T-cell (primary cell): ENCODE measurements at regions not wholly inside any gene's neighbourhood (a gene's known extent, or its start where the extent isn't known, plus 50 kb on each side); places are given as distances from the start of the nearest gene placed in this dataset.

Experiments used
- ATAC-seq, 4 experiments: fragments of 200-7000 bp in 3 of 4; fragments of 150-1000 bp in 1 of 4; cut with Tn5 transposase; replicated peaks in 1 of 4; 1 replicate in 3 of 4; 2 replicates in 1 of 4; pipeline ENCODE4 v1.10.0; 2021; ENCODE audit warnings: moderate library complexity in 3 of 4, mild to moderate bottlenecking in 2 of 4, moderate number of reproducible peaks in 1 of 4
- CTCF ChIA-PET, 2 donors: fragments of 300-600 bp; sonication (Branson Sonifier 250); formaldehyde crosslinking; loops; one replicate each; lab custom pipeline; 2022; ENCODE audit warnings: antibody characterized with exemption in 2 of 2; lab: Charles Lee
- POLR2A ChIA-PET, 2 donors: fragments of 300-600 bp; sonication (Branson Sonifier 250); formaldehyde crosslinking; loops; one replicate each; lab custom pipeline; 2022; ENCODE audit warnings: antibody characterized with exemption in 2 of 2; lab: Charles Lee
- DNase-seq, 35 experiments: peaks; one replicate each; pipeline versions ENCODE4 v3.0.0 to v3.0.0-alpha.2; 2013 to 2023
- H3K27ac ChIP-seq: one replicate; pipeline ENCODE4 v1.5.1; 2013; ENCODE audit warnings: low read length
- H3K27me3 ChIP-seq, 2 experiments: replicated peaks in 1 of 2; 1 replicate in 1 of 2; 2 replicates in 1 of 2; pipeline versions ENCODE4 v1.6.1 to v1.7.0; 2013; ENCODE audit warnings: low read length in 1 of 2, mixed read lengths in 1 of 2; ENCODE audit not compliant: control insufficient read depth in 2 of 2, insufficient read depth in 2 of 2; ENCODE audit errors: extremely low read depth in 1 of 2
- H3K36me3 ChIP-seq, 2 donors: 1 replicate in 1 of 2; 2 replicates in 1 of 2; pipeline versions ENCODE4 v1.6.1 to v1.7.0; 2013; ENCODE audit warnings: low read length in 1 of 2; ENCODE audit not compliant: control insufficient read depth in 2 of 2, insufficient read depth in 1 of 2; ENCODE audit errors: extremely low read depth in 1 of 2
- H3K4me1 ChIP-seq, 2 experiments: 1 replicate in 1 of 2; 2 replicates in 1 of 2; pipeline versions ENCODE4 v1.6.1 to v1.7.0; 2013; ENCODE audit warnings: low read length in 2 of 2, mixed read lengths in 1 of 2; ENCODE audit not compliant: insufficient read depth in 2 of 2, control insufficient read depth in 1 of 2; ENCODE audit errors: extremely low read depth in 1 of 2
- H3K4me3 ChIP-seq, 2 donors: 1 replicate in 1 of 2; 2 replicates in 1 of 2; pipeline versions ENCODE4 v1.5.1 to v1.7.0; 2013; ENCODE audit warnings: mild to moderate bottlenecking in 2 of 2, low read length in 1 of 2, moderate library complexity in 1 of 2; ENCODE audit not compliant: control insufficient read depth in 1 of 2; ENCODE audit errors: extremely low read depth in 1 of 2
- H3K9me3 ChIP-seq: 2 replicates; pipeline ENCODE4 v1.7.0; 2013
- H3K27ac Mint-ChIP-seq, 2 donors: one replicate each; pipeline ENCODE4 v1.8.0; 2020 to 2021; ENCODE audit warnings: mild to moderate bottlenecking in 2 of 2, mixed read lengths in 2 of 2
- H3K27me3 Mint-ChIP-seq, 2 donors: one replicate each; pipeline ENCODE4 v1.8.0; 2021 to 2022; ENCODE audit warnings: mixed read lengths in 2 of 2
- H3K36me3 Mint-ChIP-seq: one replicate; pipeline ENCODE4 v1.8.0; 2021; ENCODE audit warnings: mixed read lengths
- H3K4me1 Mint-ChIP-seq, 3 donors: one replicate each; pipeline ENCODE4 v1.8.0; 2020 to 2022; ENCODE audit warnings: mixed read lengths in 3 of 3, mild to moderate bottlenecking in 1 of 3
- H3K4me3 Mint-ChIP-seq, 3 donors: one replicate each; pipeline ENCODE4 v1.8.0; 2020 to 2022; ENCODE audit warnings: mild to moderate bottlenecking in 3 of 3, mixed read lengths in 3 of 3, moderate library complexity in 3 of 3
- H3K9me3 Mint-ChIP-seq, 3 donors: one replicate each; pipeline ENCODE4 v1.8.0; 2020 to 2022; ENCODE audit warnings: mixed read lengths in 3 of 3
- WGBS: methylation state at CpG from one replicate; pipeline ENCODE4 v1.1.5; 2013; ENCODE audit warnings: missing lambda C conversion rate; ENCODE audit not compliant: insufficient coverage; 5-methylcytosine and 5-hydroxymethylcytosine counted together

DNA sequence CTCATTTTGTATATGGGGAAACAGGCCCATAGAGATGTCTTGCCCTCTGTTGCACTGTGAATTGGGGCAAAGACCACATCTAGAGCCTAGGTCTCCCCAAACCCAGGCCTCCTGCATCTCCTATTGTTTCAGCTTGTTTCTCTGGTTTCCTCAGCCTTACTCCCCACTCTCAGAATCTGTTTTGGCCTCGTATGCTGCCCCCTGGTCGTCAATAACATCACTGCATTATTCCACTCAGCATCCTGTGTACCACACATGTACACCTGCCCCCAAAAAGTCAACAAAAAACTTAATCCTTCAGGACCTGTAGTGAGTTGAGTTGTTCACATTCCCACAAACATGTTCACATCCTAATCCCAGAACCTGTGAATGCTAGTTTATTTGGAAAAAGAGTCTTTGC is 184.8 kb downstream of the BRINP2 start:
- no peak overlapping the region for H3K27ac Mint-ChIP-seq
- POLR2A ChIA-PET: no interaction called here
- ATAC-seq (no peak), DNase-seq (no peak)
- no peaks in the 10 kb centered on the region for H3K36me3 Mint-ChIP-seq
- H3K4me1 ChIP-seq: no peaks in the 10 kb centered on the region
- H3K27me3 Mint-ChIP-seq: no peaks in the 10 kb centered on the region
- H3K36me3 ChIP-seq: no peaks in the 10 kb centered on the region
- no CpG with 5 or more reads among the region's 2 CpGs for WGBS
- peaks cover 0 to 6% (median 6%) of the 10 kb centered on the region in 3 donors for H3K9me3 Mint-ChIP-seq
- H3K4me1 Mint-ChIP-seq: no peaks in the 10 kb centered on the region
- H3K27me3 ChIP-seq: no peaks in the 10 kb centered on the region
- no peak overlapping the region for H3K4me3 ChIP-seq
- CTCF ChIA-PET: no interaction called here
- no peaks in the 10 kb centered on the region for H3K9me3 ChIP-seq
- no peak overlapping the region for H3K4me3 Mint-ChIP-seq
- no peak overlapping the region for H3K27ac ChIP-seq

DNA sequence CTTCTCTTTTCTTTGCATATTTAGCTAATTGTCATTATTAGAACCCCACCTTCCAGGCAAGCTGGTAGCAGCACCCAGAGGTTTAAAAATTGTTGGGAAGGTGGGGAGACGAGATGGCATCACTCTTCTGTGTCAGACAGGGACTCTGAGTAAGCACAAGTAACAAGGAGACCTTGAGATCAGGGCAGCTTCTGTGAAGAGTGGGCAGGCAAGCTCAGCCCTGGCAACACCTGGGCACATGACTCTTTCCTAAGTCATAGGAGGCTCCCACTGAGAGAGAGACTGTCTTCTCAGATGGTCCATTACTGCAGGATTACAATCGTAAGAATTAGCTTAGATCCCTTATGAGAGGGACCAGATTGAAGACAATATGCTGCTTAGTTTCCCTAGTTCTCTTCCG is 183.5 kb downstream of the BRINP2 start:
- Mint-ChIP-seq H3K4me3 (no peak overlapping the region), H3K27ac (no peak overlapping the region), H3K4me1 (no peaks in the 10 kb centered on the region), H3K27me3 (no peaks in the 10 kb centered on the region), H3K36me3 (no peaks in the 10 kb centered on the region), H3K9me3 (peaks cover 0 to 6% (median 6%) of the 10 kb centered on the region in 3 donors)
- DNase-seq: no peak
- Histone ChIP-seq H3K9me3 (no peaks in the 10 kb centered on the region), H3K36me3 (no peaks in the 10 kb centered on the region), H3K4me3 (no peak overlapping the region), H3K27me3 (no peaks in the 10 kb centered on the region), H3K27ac (no peak overlapping the region), H3K4me1 (no peaks in the 10 kb centered on the region)
- ChIA-PET POLR2A (no interaction called here), CTCF (no interaction called here)
- ATAC-seq: no peak
- WGBS: 15% methylated on average over 2 of the region's 3 CpGs

DNA sequence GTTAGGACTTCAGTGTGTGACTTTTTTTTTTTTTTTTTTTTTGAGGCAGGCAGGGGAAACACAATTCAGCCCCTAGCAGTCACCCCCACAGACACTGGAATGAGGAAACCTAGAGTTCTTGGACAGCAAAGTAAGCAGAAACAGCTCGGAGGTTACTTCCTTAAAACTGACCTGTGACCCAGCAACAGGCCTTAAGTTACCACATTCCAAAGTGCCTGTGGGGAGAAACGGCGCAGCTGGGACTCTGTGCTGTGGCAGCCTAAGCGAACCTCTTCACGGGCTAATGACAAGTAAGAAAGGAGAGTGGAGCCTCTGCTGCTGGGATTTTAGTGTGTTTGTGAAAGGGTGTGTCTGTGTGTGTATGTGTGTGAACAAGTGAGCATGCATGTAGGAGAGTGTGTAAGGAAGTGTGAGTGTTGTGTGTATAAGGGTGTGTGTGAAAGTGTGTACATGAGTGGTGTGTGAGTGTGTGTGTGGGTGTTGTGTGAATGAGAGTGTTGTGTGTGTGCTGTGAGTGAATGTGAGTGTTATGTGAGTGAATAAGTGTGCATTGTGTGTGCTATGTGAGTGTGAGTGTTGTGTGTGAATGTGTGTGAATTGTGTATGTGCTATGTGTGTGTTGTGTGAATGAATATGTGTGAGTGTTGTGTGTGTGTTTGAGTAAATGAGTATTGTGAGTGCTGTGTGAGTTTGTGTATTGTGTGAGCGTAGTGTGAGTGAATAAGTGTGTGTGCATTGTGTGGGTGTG is 180.8 kb downstream of the BRINP2 start:
- no peak overlapping the region for H3K27ac Mint-ChIP-seq

DNA sequence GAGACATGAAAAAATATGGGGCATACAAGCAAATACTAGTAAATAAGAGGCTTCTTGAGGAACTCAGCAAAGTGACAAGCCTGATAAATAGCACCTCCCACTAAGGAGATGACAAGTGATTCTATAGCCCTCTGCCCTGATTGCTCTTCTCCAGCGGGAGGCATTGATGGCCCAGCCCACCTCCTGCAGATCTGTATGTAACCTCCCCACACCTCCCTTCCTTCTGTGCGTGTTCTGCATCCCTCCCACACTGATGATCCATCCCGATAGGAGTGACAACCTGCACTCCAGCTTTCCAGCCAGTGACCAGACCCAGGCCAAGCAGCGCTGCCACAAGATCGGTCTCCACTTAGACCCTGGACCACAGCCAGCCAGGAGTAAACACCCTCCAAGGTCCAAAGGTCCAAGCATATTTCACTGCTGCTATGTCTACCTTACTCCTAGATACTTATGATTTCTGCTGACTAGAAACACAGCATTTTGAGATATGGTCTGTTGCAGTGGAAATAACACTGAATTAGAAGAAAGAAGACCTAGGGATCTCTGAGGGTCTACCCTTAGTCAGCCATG is 176.1 kb downstream of the BRINP2 start:
- no peak overlapping the region for H3K27ac Mint-ChIP-seq
- no peaks in the 10 kb centered on the region for H3K4me1 Mint-ChIP-seq
- CTCF ChIA-PET: no interaction called here
- Histone ChIP-seq H3K27me3 (no peaks in the 10 kb centered on the region), H3K4me3 (no peak overlapping the region), H3K4me1 (no peaks in the 10 kb centered on the region), H3K9me3 (no peaks in the 10 kb centered on the region), H3K36me3 (no peaks in the 10 kb centered on the region), H3K27ac (no peak overlapping the region)
- WGBS: 72% methylated on average over 5 of the region's 5 CpGs
- H3K27me3 Mint-ChIP-seq: no peaks in the 10 kb centered on the region
- DNase-seq (no peak), ATAC-seq (no peak)
- no peak overlapping the region for H3K4me3 Mint-ChIP-seq
- POLR2A ChIA-PET: no interaction called here
- H3K36me3 Mint-ChIP-seq: no peaks in the 10 kb centered on the region
- H3K9me3 Mint-ChIP-seq: peaks cover 6 to 11% (median 10%) of the 10 kb centered on the region in 3 donors

More for the DNA sequence above, 180.8 kb downstream of the BRINP2 start:
- no peak for ATAC-seq
- no peaks in the 10 kb centered on the region for H3K36me3 ChIP-seq
- H3K9me3 ChIP-seq: no peaks in the 10 kb centered on the region
- no peaks in the 10 kb centered on the region for H3K27me3 Mint-ChIP-seq
- no peak overlapping the region for H3K27ac ChIP-seq
- H3K9me3 Mint-ChIP-seq: peaks cover 0 to 2% (median under 1%) of the 10 kb centered on the region in 3 donors
- POLR2A ChIA-PET: interaction anchor here in 1 of 2 donors (0.8 kb wide), 1 partner anchor 39 kb away, joined by 3 read pairs; no protein-coding TSS in a partner anchor
- 60% methylated on average over 5 of the region's 6 CpGs for WGBS
- DNase-seq: no peak
- no peak overlapping the region for H3K4me3 Mint-ChIP-seq
- H3K4me1 Mint-ChIP-seq: no peaks in the 10 kb centered on the region
- no peaks in the 10 kb centered on the region for H3K27me3 ChIP-seq
- no peaks in the 10 kb centered on the region for H3K4me1 ChIP-seq
- H3K4me3 ChIP-seq: no peak overlapping the region
- no peaks in the 10 kb centered on the region for H3K36me3 Mint-ChIP-seq
- CTCF ChIA-PET: no interaction called here

DNA sequence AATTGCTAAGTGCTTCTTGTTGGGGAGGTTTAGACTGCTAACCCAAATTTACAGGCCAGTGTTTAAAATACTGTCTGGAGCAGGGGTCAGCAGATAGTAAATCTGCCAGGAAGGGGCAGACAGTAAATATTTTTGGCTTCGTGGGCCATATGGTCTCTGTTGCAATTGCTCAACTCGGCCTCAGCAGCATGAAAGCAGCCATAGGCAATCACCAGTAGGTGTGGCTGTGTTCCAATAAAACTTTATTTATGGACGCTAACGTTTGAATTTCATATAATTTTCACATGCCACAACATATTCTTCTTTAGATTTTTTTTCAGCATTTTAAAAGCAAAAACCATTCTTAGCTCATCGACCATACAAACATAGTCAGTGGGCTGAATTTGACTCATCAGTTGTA is 172.7 kb downstream of the BRINP2 start:
- ChIA-PET CTCF (no interaction called here), POLR2A (no interaction called here)
- H3K4me3 Mint-ChIP-seq: no peak overlapping the region
- ATAC-seq: no peak
- no peak for DNase-seq
- H3K9me3 Mint-ChIP-seq: peaks cover 6 to 14% (median 14%) of the 10 kb centered on the region in 3 donors
- H3K4me1 Mint-ChIP-seq: no peaks in the 10 kb centered on the region
- H3K27ac Mint-ChIP-seq: no peak overlapping the region
- H3K4me1 ChIP-seq: no peaks in the 10 kb centered on the region
- H3K36me3 ChIP-seq: no peaks in the 10 kb centered on the region
- H3K36me3 Mint-ChIP-seq: no peaks in the 10 kb centered on the region
- WGBS: 41% methylated on average over 3 of the region's 5 CpGs
- H3K27ac ChIP-seq: no peak overlapping the region
- H3K4me3 ChIP-seq: no peak overlapping the region
- no peaks in the 10 kb centered on the region for H3K27me3 ChIP-seq
- no peaks in the 10 kb centered on the region for H3K27me3 Mint-ChIP-seq
- no peaks in the 10 kb centered on the region for H3K9me3 ChIP-seq

DNA sequence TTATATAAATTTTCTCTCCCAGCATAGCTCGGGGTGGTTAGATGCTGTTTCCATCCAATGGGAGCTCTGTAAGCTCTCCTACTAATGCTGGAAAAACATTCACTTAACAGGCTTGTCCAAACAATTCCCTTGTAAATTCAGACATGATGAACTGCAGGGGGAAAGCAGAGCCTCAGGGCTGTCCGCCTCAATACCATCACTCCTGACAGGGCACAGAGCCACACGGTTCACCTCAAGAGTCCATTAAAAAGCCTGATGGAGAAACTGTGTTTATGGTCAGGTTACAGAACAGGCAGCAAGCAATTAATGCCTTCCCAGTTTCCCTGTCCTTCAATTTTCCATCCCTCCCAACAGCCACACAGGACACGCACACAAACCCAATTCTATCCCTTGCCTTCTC is 171.0 kb downstream of the BRINP2 start:
- H3K27me3 ChIP-seq: no peaks in the 10 kb centered on the region

More for the DNA sequence above, 171.0 kb downstream of the BRINP2 start:
- H3K9me3 ChIP-seq: no peaks in the 10 kb centered on the region
- H3K4me1 ChIP-seq: no peaks in the 10 kb centered on the region
- 83% methylated on average over 1 of the region's 4 CpGs for WGBS
- H3K36me3 ChIP-seq: no peaks in the 10 kb centered on the region
- H3K4me3 Mint-ChIP-seq: no peak overlapping the region
- ATAC-seq (no peak), DNase-seq (no peak)
- no peak overlapping the region for H3K27ac ChIP-seq
- no peaks in the 10 kb centered on the region for H3K36me3 Mint-ChIP-seq
- H3K4me1 Mint-ChIP-seq: no peaks in the 10 kb centered on the region
- ChIA-PET CTCF (no interaction called here), POLR2A (no interaction called here)
- H3K27ac Mint-ChIP-seq: no peak overlapping the region
- H3K27me3 Mint-ChIP-seq: no peaks in the 10 kb centered on the region
- no peak overlapping the region for H3K4me3 ChIP-seq
- H3K9me3 Mint-ChIP-seq: peaks cover 9 to 14% (median 14%) of the 10 kb centered on the region in 3 donors
